GM12875 (cell line): ENCODE measurements at regions not wholly inside any gene's neighbourhood (a gene's known extent, or its start where the extent isn't known, plus 50 kb on each side); places are given as distances from the start of the nearest gene placed in this dataset.
"Not testable (repeated sequence)": the region's sequence is repeated elsewhere in the genome, so short reads cannot be mapped to it uniquely, and the experiment has no call there.

Experiments
- H3K4me3 ChIP-seq: one replicate; pipeline ENCODE4 v1.5.1; 2011; ENCODE audit warnings: low read depth, low read length, control low read depth
- CTCF ChIP-seq: IDR thresholded peaks from 2 replicates; pipeline ENCODE4 v1.5.1; 2011; ENCODE audit warnings: low read depth, mild to moderate bottlenecking, control low read depth, inconsistent platforms, low read length, moderate library complexity, borderline replicate concordance; ENCODE audit not compliant: insufficient read depth

- TF ChIP-seq CTCF, result no peak
- no peak overlapping the region for H3K4me3 ChIP-seq
Measured at GRCh38 chr7:69309601-69310000, 288.7 kb upstream of the AUTS2 start.

DNA sequence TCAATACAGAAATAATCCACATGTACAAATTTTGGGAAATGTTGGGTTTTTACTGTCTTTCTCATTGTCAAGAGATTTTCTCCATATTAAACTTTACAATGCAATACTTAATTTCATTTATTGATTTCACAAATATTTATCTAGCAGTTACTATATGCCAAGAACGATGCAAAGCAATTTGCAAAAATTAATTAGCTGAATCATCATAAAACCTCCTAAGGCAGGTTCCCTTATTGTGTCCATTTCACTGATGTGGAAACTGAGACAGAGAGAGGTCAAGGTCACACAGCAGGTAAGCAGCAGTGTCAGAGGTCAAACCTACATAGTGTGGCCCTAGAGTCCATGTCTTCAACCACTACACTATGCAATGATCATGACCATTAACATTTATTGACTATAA is 286.8 kb upstream of the AUTS2 start:
- no peak for TF ChIP-seq CTCF
- H3K4me3 ChIP-seq, result no peak overlapping the region

DNA sequence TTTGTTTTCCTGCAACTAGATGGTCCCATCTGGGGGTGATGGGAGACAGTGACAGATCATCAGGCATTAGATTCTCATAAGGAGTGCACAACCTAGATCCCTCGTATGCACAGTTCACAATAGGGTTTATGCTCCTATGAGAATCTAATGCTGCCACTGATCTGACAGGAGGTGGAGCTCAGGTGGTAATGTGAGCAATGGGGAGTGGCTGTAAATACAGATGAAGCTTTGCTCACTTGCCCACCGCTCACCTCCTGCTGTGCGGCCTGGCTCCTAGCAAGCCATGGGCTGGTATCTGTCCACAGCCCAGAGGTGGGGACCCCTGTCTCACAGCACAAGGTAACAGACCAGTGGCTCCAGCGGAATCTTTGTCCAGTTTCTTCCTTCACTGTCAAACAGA is 284.4 kb upstream of the AUTS2 start:
- not testable (repeated sequence) for H3K4me3 ChIP-seq

GRCh38 chr7:69318794-69319193 is 279.5 kb upstream of the AUTS2 start:
- H3K4me3 ChIP-seq, result no peak overlapping the region
- no peak for TF ChIP-seq CTCF

DNA sequence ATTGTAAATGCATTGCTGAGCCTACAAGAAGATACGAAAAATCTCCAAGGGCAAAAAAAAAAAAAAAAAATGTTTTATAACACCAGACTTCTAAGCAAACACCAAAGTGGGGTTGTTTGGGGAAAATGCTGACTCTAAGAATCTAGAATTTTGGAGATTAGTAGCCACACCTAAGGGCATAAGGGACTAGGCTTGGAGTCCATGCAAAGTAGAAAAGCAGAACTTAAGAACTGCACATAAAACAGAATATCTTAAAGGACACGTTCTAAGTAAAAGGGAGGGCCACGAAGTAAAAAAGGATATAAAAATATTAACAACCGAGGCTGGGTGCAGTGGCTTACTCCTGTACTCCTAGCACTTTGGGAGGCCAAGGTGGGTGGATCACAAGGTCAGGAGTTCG is 269.8 kb upstream of the AUTS2 start:
- no peak overlapping the region for H3K4me3 ChIP-seq
- TF ChIP-seq CTCF, result no peak

DNA sequence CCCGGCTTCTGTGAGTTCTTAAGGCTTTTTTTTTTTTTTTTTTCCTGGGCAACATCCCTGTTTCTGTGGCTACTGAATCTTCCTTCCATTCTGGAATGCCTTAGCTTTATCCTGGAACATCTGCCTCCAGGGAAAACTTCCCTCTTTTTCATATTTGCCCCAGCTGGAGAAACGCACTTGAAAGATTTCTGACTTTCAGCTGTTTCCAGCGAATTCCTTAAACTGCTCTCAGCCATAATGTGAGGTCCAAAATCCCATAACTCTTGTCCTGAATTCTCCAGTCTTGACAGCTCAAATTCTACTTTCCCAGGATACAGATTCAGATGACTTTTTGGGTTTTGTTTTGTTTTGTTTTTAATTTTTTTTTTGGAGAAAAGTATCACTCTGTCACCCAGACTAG is 263.6 kb upstream of the AUTS2 start:
- H3K4me3 ChIP-seq, result no peak overlapping the region
- TF ChIP-seq CTCF, result no peak

- TF ChIP-seq CTCF, result no peak
- no peak overlapping the region for H3K4me3 ChIP-seq
Measured at GRCh38 chr7:69335331-69335730, 262.9 kb upstream of the AUTS2 start.

DNA sequence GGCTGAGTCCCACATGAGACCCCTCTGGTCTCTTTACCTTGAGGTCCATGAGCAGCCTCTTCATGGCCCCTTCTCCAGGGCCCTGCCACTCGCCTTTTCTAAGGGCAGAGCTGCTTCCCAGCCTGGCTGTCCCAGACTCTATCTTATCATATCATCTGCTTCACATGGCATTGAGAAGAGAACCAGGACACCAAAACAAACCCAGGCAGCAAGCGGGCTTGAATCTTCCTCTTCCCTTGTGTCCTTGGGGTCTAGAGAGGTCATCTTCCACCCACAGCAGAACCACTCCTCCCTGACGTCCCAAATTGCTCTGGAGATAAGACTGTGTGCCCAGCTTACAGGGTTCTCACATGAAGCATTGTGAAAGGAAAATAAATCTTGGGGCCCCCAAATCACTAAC is 261.3 kb upstream of the AUTS2 start:
- no peak overlapping the region for H3K4me3 ChIP-seq
- no peak for TF ChIP-seq CTCF
